HEK293 (cell line): ENCODE measurements at regions not wholly inside any gene's neighbourhood (a gene's known extent, or its start where the extent isn't known, plus 50 kb on each side); places are given as distances from the start of the nearest gene placed in this dataset.

ENCODE experiments used
- CTCF ChIP-seq: fragments of 450-650 bp; formaldehyde crosslinking; IDR thresholded peaks from 2 replicates; pipeline ENCODE4 v1.5.1; 2016; ENCODE audit warnings: missing biosample characterization, missing genetic modification characterization
- GFI1B ChIP-seq: fragments of 450-650 bp; formaldehyde crosslinking; IDR thresholded peaks from 2 replicates; pipeline ENCODE4 v1.5.1; 2016; ENCODE audit warnings: missing biosample characterization, missing genetic modification characterization
- GLI4 ChIP-seq: fragments of 450-650 bp; formaldehyde crosslinking; IDR thresholded peaks from 2 replicates; pipeline ENCODE4 v1.5.1; 2016; ENCODE audit warnings: missing biosample characterization, missing genetic modification characterization
- IKZF3 ChIP-seq: fragments of 450-650 bp; IDR thresholded peaks from 2 replicates; pipeline ENCODE4 v1.5.0; 2018; ENCODE audit warnings: missing biosample characterization, mild to moderate bottlenecking, missing genetic modification characterization, moderate library complexity
- KLF1 ChIP-seq: fragments of 450-650 bp; formaldehyde crosslinking; IDR thresholded peaks from 2 replicates; pipeline ENCODE4 v1.5.1; 2016; ENCODE audit warnings: missing biosample characterization, missing genetic modification characterization
- REST ChIP-seq: fragments of 450-650 bp; formaldehyde crosslinking; IDR thresholded peaks from 2 replicates; pipeline ENCODE4 v1.5.1; 2016; ENCODE audit warnings: missing biosample characterization, missing genetic modification characterization
- ZNF169 ChIP-seq: fragments of 450-650 bp; formaldehyde crosslinking; IDR thresholded peaks from 2 replicates; pipeline ENCODE4 v1.5.1; 2016; ENCODE audit warnings: missing biosample characterization, missing genetic modification characterization
- ZNF274 ChIP-seq, 2 experiments: fragments of 200-500 bp in 1 of 2; fragments of 450-650 bp in 1 of 2; sonication (Bioruptor generic) in 1 of 2; formaldehyde crosslinking in 1 of 2; IDR thresholded peaks; 2 replicates each; pipeline versions ENCODE4 v1.5.1 to v1.6.1; 2014 to 2016; ENCODE audit warnings: borderline replicate concordance in 1 of 2, inconsistent platforms in 1 of 2, low read length in 1 of 2, missing biosample characterization in 1 of 2, missing genetic modification characterization in 1 of 2
- ZNF433 ChIP-seq: fragments of 450-650 bp; formaldehyde crosslinking; IDR thresholded peaks from 2 replicates; pipeline ENCODE4 v1.5.1; 2016; ENCODE audit warnings: missing biosample characterization, missing genetic modification characterization, low read depth
- ZNF629 ChIP-seq: fragments of 450-650 bp; formaldehyde crosslinking; IDR thresholded peaks from 2 replicates; pipeline ENCODE4 v1.5.1; 2017; ENCODE audit warnings: missing biosample characterization, missing genetic modification characterization

- TF ChIP-seq ZNF169 (tag by site-specific recombination) (no peak), REST (tag by site-specific recombination) (no peak), KLF1 (no peak), CTCF (tag by site-specific recombination) (no peak), ZNF629 (tag by site-specific recombination) (no peak), ZNF433 (tag by site-specific recombination) (no peak), IKZF3 (tag by site-specific recombination) (no peak), GLI4 (no peak), GFI1B (tag by site-specific recombination) (no peak), ZNF274 (IDR thresholded peaks at IDR 0.05; ENCODE audit: low read length) (no peak), ZNF274 (tag by site-specific recombination; IDR thresholded peaks at IDR 0.05; ENCODE audit: borderline replicate concordance) (no peak)
Measured at GRCh38 chr1:79945391-79945790, 938.9 kb upstream of the ADGRL4 start.
